Ureter (tissue), 1 donor: ENCODE measurements at regions not wholly inside any gene's neighbourhood (a gene's known extent, or its start where the extent isn't known, plus 50 kb on each side); places are given as distances from the start of the nearest gene placed in this dataset.
"Not testable (repeated sequence)": the region's sequence is repeated elsewhere in the genome, so short reads cannot be mapped to it uniquely, and the experiment has no call there.

Experiments used
- DNase-seq: peaks from one replicate; pipeline ENCODE4 v3.0.0-alpha.2; 2020; ENCODE audit warnings: low spot score
- donor health status: DM: yes; HTN: yes; CAD: no.

DNA sequence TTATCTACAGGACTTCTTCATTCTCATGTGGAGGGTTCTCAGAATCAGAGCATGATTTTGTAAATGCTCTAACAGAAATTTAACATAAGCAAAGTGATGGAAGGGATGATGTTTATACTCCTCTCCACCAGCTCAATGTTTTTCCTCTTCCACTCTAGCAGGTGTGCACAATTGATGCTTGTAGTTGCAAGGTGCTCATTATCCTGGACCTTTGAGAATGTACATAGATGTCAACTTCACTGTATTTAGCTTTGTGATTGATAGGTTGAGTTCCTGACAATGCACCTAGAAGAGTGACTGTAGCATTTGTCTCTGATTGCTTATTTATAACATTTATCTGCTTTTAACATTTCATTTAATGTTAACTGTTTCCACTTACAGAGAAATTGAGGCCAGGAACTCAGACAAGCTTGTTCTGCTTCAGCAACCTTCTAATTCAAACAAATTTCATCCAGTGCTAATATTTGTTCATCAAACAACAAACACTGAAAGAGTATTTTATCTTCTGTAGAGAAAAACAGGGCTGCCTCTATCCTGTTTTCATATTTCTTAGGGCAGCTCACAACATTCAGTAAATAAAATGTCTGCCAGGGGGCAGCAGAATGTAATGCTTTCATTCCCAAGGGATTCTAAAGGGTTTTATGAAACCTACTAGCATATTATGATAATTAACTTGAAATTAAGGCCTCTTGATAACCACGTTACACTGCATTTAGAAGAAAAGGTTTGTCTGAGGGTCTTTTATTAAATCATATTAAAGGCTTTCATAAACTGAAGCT lies 127.9 kb upstream of the NOL4 start:
- DNase-seq: no peak

DNA sequence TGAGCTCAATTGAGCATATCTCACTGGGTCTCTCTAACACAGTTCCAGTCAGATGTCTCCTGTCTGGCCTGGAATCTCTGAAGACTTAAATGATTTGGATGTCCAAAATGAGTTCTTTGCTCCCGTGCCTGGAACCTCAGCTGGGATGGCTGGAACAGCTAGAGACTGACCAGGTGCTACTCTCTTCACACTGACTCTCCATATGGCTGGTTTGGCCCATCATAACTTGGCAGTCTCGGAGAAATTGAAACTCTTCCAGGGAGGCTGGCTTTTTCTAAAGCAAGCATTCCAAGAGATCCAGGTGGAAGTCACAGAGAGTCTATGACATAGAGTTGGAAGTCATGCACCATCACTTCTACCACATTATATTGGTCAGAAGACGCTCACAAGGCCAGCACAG lies 129.6 kb upstream of the NOL4 start:
- no peak for DNase-seq

DNA sequence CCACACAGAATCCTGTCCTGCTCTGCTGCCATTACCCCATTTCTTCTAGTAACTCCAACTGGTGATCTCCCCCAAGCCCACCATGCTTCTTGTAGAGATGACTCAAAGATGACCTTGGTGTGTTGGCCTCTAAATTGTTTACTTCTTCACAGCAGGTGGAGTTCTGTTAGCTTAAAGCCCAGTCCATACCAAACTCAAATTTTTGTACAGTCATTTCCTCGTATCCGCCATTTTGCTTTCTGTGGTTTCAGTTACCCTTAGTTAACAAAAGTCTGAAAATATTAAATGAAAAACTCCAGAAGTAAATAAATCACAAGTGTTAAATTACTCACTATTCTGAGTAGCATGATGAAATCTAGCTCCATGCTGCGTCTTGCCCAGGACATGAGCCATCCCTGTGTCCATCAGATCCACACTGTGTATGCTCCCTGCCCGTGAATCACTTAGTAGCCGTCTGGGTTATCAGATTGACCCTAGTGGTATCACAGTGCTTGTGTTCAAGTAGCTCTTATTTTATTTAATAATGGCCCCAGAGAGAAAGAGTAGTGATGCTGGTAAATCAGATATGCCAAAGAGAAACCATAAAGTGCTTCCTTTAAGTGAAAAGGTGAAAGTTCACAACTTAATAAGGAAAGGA lies 133.3 kb upstream of the NOL4 start:
- no peak for DNase-seq

DNA sequence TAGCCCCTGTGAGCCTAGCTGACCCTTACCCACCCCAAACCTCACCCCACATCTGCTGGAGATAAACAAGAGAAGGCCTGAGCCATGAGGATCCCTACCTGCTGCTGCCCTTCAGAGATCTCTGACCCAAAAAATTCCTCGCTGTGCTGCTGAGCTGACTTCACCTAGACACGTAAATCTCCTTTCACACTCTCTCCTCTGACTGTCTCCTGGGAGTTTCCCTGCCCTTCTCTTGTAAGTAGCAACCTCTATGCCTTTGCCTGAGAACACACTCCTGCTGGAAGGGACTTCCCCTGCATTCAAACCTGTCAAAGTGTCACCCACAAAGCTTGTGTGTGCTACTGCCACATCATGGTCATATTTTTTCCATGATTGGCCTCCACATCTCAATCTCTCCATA lies 134.2 kb upstream of the NOL4 start:
- no peak for DNase-seq

DNA sequence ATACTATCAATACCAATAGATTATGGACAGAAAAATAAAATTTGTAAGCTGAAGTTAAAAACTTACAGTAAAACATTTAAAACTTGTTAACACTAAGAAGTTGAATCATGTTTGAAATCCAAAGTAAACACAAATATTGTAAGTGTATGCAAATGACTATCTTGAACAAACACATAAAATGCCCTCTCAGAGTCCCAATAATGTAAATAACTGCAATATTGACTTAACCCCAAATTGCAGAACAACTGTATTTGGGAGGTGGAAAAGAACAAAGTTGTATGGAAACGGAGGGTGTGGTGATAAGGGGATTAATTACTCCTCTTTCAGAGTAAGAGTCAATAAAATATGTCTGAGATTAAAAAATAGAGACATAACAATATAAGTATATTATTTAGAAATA lies 140.0 kb upstream of the NOL4 start:
- no peak for DNase-seq

DNA sequence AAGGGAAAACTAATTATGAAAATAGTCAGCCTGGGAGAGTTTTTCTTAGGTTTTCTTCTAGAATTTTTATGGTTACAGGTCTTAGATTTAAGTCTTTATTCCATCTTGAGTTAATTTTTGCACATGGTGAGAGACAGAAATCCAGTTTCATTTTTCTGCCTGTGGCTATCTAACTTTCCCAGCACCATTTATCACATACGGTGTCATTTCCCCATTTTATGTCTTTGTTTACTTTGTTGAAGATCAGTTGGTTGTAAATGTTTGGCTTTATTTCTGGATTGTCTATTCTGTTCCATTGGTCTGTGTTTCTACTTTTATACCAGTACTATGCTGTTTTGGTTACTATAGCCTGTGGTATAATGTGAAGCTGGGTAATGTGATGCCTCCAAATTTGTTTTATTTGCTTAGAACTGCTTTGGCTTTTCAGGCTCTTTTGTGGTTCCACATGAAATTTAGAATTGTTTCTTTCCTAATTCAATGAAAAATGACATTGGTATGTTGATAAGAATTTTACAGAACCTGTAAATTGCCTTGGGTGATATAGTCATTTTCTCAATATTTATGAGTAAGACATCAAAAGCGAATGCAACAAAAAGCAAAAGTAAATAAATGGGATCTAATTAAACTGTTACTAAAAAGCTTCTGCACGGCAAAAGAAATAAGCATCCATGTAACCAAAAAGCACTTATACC lies 146.1 kb upstream of the NOL4 start:
- DNase-seq: no peak

DNA sequence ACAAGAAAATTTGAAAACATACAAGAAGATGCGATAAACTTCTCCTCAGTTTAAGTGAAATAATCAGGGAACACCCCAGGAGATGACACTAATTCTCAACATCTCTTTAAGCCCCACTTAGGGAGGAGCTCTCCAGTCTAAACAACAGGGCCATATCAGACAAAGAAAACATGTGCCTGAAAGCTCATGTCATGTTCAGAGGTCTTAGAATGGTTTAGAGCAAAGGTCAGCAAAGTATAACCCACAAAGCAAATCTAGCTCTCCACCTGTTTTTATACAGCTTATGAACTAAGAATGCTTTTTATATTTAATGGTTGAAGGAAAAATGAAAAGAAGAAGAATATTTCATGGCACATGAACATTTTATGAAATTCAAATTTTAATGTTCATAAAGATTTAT lies 155.6 kb upstream of the NOL4 start:
- DNase-seq: no peak

DNA sequence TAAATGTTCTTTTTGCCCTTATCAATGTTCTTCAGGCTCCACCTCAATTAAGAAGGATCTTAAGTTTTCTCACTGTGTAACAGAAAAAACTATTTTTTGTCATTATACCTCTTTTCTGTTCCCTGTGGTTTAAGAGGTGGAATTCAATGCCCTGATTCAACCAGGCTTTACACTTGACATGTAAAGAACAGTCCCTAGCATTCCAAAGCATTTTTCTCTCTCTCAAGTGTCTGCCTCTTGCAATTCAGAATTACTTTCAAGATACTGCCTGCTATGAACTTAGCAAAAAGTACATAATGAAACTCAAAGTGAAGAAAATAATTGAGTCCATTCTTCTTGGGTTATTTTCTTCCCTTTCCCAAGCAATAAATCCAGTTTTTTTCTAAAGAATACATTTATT lies 160.6 kb upstream of the NOL4 start:
- DNase-seq: no peak

DNA sequence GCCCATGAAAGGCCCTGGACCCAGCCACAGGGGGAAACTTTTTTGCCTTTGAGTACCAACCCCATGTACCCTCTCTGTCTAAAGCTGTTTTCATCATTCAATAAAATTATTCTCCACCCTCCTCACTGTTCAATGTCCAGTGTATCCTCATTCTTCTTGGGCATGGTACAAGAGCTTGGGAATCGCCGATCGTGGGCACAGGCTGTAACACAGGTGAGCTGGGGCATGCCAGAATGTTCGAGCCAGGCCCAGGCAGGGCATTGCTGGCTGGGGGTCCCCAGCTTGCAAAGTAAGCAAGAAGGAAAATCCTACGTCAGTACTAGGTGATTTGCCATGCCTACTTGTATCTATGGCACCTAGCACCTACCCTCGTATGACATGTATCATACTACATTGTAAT lies 162.1 kb upstream of the NOL4 start:
- DNase-seq: no peak

DNA sequence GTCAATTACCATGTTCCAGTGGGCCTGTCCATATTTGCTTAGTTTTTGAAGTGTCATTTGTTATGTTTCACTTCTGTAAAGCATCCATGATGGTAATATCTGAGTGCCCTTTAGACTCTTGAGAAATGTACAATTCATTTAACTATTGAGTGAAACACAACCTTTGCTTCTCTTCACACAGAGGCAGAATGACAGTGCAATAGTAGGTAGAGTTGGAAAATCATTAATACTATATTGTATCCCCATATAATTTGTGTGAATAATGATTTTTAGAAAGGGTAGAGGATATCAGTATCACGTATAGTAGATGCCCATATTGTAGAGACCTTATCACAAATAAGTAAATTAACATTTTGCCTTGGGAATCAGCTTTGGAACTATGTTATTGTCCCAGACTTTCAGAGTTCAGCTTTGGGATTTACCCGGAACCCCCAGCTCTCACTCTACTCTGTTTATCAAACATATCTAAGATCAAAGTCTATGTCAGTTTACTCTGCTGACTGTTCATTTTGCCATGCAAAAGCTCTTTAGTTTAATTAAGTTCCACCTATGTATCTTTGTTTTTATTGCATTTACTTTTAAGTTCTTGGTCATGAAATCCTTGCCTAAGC lies 172.7 kb upstream of the NOL4 start:
- DNase-seq: no peak

DNA sequence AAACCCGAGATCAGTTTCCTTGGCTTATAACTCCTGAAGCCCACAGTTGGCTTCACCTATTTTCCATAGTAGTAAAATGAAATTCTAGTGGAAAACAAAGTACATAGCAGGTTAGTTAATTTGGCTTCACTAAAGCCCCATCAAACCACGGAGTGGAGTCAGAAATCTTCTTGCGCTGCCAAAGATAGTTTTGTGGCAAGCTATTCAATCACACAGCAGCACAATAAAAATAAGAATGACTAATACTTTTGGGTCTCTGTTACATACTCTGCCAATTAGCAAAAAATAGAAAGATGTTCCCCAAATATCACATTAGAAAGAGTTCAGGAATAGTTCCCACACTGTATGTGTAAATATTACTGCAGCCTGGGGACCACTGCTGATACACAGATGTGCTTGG lies 175.2 kb upstream of the NOL4 start:
- no peak for DNase-seq

DNA sequence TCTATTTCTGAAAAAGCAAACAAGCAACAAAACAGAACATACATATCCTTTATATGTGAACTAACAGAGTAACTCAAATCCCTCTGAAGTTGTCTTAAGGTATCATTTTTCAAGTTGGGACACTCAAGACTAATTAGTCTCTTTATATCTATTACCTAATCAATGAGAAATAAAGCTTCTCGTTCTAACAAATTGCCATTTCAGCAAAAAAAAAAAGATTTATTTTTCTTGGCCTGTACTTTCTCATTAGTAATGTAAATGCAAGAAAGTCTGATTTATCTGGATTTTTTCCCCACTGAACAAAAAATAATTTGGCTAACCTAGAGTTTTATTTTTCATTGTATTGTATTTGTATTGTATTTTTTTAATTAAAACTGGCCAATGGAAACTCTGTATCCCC lies 176.1 kb upstream of the NOL4 start:
- no peak for DNase-seq

DNA sequence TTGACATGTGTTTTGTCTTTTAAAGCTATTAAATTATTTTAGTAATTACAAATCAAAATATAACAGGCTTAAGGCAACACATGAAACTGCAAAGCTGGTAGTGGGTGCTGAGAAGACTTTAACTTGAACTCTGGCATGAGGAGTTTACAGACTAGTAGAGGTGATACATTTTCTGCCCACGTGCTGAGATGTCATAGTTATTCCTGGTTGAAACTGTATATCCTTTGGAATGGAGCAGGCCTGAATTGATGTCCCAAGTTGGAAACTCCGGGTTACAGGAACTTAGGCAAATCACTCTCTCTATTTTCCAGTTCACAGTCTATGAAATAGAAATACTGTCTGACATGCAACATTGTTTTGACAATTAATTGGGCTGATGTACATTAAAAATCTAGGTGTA lies 177.1 kb upstream of the NOL4 start:
- DNase-seq: no peak

DNA sequence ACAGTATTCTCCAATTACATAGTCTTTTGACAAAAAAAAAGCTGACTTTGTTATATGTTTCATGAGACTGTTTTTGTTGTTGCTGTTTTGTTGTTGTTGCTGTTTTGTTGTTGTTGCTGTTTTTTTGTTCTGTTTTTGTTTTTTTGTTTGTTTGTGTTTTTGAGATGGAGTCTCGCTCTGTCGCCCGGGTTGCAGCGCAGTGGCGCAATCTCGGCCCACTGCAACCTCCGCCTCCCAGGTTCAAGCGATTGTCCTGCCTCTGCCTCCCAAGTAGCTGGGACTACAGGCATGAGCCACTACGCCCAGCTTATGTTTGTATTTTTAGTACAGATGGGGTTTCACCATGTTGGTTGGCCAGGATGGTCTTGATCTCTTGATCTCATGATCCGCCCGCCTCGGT lies 182.8 kb upstream of the NOL4 start:
- not testable (repeated sequence) for DNase-seq

DNA sequence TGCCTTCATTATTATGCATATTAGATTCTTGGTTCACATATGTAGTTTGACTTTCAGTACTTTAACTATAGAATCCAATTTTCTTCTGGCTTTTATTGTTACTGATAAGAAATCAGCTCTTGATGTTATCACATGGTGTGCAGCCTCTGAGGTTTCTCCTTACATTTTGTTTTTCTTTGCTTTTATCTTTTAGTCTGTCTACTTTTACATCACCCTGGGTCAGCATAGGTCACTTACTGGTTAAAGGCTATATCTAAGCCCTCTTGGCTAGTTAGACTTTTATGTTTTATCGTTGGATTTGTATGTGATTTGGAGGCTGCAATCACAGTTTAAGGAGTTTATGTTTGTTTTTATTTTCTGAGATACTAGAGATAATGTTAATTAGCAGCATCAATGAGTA lies 187.2 kb upstream of the NOL4 start:
- DNase-seq: no peak

DNA sequence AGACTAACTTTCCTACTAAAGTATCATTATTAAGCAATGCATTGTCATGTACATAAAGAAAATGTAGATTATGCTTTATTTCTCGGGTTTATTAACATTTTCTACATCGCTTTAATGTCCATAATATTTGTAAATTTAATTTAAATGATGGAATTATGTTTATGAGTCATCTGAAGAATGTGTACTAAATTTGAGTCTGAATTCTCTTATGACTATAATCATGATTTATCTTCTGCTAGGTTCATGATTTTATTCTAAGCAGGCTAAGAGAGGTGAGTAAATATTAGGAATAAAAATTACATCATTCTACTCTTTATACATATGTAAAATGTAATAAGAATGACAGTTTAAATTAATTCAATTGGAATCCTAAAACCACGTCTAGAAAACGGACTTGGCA lies 206.3 kb upstream of the NOL4 start:
- no peak for DNase-seq

DNA sequence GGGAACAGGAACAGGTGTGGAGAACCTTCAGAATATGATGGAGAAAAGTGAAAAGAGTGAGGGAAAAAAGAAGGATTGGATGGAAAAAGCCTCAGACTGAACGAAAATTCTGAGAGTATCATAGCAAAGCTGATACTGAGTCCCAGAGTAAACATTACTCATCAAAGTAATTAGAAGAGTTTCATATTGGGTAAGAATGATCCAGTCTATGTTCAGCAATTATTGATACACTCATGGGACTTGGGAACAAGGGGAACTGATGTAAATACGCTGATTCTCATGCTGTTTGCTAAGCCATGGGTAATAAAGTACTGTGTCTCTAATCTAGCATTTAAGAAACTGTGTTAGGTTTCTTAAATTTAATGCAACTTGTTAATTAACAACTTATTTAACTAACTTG lies 219.9 kb upstream of the NOL4 start:
- no peak for DNase-seq

DNA sequence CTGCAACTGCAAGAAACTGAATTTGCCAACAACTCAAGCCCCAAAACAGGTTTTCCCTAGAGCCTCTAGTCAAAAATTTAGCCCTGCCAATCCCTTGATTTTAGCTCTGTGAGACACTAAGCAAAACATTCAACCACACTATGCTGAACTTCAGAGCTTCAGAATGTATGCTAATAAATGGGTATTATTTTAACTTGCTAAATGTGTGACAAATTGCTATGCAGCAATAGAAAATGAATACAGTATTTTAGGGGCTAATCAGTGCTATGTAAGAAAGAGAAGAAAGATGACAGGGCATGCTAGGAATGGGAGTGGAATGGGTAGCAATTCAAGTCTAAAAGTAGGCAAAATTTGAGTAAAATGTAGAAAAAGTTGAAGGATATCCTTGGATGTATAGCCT lies 223.9 kb upstream of the NOL4 start:
- DNase-seq: no peak

DNA sequence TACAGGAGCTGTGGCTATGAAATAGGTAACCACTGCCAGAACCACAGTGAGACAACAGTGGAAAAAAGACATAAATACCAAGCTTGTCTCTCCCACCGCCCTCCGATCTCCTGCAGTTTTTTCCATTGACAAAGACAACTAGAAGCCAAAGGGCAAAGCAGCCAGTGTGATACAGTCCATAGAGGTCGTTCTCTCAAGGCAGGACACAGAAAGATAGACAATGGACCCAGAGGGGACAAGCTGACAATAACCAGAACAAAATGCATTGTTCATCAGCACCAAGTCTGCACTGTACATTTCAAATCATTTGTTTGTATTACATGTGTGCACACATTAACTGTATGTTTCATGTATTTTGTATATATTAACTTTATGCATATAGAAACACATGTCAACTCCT lies 233.0 kb upstream of the NOL4 start:
- no peak for DNase-seq

DNA sequence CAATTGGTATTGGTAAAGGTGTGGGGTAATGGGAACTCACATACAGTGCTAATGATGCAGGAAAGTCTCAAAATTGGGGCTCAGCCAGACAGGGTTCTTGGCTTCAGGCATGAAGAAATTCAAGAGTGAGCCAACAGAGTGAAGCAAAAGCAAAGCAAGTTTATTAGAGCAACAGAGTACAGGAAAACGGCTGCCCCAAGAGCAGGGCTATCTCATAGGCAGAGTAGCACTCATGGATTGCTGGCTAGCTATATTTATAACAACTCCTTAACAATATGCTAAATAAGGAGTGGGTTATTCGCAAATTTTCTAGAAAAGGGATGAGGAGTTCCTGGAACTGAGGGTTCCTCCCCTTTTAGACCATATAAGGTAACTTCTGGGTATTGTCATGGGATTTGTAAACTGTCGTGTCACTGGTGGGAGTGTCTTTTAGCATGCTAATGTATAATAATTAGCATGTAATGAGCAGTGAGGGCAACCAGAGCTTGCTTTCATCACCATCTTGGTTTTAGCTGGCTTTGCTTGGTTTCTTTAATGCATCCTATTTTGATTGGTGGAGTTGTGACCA lies 233.8 kb upstream of the NOL4 start:
- no peak for DNase-seq

DNA sequence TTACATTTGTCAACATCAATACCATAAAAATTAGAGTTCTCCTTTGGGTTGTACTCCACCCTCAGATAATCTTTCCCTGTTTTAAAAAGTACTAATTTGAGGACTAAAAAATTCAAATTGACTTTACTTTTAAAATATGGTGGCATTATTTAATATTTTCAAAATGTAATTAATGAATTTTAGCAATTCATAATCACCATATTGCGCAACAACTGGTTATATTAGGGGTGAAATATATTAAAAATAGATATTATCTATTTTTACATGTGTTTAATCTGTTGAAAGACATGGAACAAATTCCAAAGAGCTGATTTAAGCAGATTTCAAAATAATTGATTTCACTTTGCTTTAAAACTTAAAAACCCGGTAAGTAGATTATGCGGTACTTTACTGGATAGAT lies 236.6 kb upstream of the NOL4 start:
- DNase-seq: no peak

DNA sequence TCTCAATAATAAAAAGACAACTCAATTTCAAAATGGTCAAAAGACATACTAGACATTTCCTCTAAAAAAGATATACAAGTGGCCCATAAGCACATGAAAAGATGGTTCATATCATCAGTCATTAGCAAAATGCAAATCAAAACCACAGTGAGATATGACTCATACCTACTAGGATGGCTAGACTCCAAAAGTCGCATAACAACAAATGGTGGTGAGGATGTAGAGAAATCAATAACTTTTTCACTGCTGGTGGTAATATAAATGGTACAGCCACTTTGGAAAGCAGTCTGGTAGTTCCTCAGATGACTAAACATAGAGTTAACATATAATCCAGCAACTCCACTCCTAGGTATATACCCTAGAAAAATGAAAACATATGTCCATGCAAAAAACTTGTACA lies 242.3 kb upstream of the NOL4 start:
- no peak for DNase-seq
